Esophagus muscularis mucosa (tissue), 3 donors: ENCODE measurements at regions not wholly inside any gene's neighbourhood (a gene's known extent, or its start where the extent isn't known, plus 50 kb on each side); places are given as distances from the start of the nearest gene placed in this dataset.

Experiments used
- CTCF ChIP-seq, 3 experiments: fragments of 200-600 bp in 2 of 3; fragments of 450-650 bp in 1 of 3; sonication (generic) in 2 of 3; IDR thresholded peaks; one replicate each; pipeline ENCODE4 v1.5.1; 2017 to 2019; ENCODE audit warnings: antibody characterized with exemption in 3 of 3, mild to moderate bottlenecking in 2 of 3, moderate library complexity in 1 of 3
- POLR2AphosphoS5 ChIP-seq, 2 donors: sonication (generic); formaldehyde crosslinking; IDR thresholded peaks; one replicate each; pipeline ENCODE4 v1.6.1; 2017; ENCODE audit warnings: antibody characterized with exemption in 2 of 2

- peak in 2 of 3 experiments; percentile 92 for TF ChIP-seq CTCF (IDR thresholded peaks at IDR 0.05)
- peak in 1 of 2 donors; percentile 61 for TF ChIP-seq POLR2AphosphoS5 (IDR thresholded peaks at IDR 0.05)
These were observed 63.7 kb upstream of the WAPL start for GRCh38 chr10:86585037-86585929.
